GM12873 (cell line): ENCODE measurements at regions not wholly inside any gene's neighbourhood (a gene's known extent, or its start where the extent isn't known, plus 50 kb on each side); places are given as distances from the start of the nearest gene placed in this dataset.

ENCODE experiments used
- TF ChIP-seq, protein P1 (sequence below): IDR thresholded peaks from 2 replicates; pipeline ENCODE4 v1.5.1; 2012; ENCODE audit warnings: low read depth, mild to moderate bottlenecking, moderate library complexity, low read length, control low read depth; ENCODE audit not compliant: insufficient read depth; ENCODE audit errors: missing control alignments

DNA sequence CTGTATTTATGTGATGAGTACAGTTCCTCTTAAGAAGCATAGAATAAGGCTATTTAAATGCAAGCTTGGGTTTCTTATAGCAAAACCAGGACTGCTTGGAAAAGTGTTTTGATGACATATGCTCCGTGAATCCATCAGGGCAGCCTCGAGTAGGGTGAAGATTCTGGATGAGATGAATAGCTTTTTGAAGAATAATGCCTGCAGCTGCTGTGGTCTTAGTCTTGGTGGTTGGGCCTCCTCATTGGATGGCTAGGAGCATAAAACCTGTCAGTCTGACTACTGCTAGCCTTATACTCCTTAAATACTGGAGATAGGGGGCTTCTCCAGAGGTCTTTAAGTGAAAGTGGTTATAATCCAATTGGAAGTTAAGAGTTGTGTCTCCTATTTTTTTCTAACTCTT, 704.3 kb downstream of the FGF9 start:
- TF ChIP-seq, protein P1, sequence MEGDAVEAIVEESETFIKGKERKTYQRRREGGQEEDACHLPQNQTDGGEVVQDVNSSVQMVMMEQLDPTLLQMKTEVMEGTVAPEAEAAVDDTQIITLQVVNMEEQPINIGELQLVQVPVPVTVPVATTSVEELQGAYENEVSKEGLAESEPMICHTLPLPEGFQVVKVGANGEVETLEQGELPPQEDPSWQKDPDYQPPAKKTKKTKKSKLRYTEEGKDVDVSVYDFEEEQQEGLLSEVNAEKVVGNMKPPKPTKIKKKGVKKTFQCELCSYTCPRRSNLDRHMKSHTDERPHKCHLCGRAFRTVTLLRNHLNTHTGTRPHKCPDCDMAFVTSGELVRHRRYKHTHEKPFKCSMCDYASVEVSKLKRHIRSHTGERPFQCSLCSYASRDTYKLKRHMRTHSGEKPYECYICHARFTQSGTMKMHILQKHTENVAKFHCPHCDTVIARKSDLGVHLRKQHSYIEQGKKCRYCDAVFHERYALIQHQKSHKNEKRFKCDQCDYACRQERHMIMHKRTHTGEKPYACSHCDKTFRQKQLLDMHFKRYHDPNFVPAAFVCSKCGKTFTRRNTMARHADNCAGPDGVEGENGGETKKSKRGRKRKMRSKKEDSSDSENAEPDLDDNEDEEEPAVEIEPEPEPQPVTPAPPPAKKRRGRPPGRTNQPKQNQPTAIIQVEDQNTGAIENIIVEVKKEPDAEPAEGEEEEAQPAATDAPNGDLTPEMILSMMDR: no peak

DNA sequence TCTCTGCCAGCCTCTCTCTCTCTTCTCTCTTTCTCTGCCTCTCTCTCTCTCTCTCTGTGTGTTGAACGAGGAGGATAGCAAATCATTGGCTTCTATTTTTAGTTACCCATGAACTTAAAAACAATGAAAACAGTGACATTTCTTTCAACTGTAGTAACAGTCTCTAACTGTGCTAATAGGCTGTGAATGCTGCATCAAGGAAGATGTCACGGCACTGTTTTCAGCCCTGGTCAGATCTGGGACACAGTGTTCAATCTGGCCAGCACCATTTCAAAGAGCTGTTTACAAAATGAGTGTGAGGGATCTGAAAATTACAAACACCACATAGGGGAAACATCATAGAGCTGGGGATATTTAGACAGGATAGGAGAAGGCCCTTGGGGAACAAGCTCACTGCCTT, 717.0 kb downstream of the FGF9 start:
- TF ChIP-seq, protein P1: no peak

DNA sequence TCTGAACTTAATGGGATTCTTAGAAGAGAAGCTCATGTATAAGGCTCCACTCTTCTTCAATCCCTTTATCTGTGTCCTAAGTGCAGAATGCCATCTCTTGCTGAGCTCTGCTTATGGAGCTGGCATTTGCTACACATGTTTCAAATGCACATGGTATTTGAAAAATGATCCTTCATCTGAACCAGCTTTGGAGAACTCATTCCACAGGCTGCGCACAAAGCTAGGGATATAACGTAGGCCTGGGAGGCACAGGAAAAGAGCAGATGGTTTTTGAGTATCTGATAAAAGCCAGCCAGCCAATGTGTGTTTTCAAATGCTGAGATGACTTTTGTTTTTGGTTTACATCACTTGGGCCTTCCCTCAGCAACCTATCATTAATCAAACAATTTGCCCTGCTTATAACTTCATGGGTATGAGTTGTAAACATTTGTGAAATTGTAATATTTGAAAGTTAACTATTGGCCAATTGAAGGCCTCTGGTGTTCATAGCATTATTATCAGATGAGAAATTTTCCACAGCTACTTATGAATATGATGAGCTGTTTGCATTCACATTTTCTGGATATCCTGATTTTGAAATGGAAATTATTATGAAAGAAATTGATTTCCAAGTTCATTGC, 729.0 kb downstream of the FGF9 start:
- TF ChIP-seq, protein P1: no peak

DNA sequence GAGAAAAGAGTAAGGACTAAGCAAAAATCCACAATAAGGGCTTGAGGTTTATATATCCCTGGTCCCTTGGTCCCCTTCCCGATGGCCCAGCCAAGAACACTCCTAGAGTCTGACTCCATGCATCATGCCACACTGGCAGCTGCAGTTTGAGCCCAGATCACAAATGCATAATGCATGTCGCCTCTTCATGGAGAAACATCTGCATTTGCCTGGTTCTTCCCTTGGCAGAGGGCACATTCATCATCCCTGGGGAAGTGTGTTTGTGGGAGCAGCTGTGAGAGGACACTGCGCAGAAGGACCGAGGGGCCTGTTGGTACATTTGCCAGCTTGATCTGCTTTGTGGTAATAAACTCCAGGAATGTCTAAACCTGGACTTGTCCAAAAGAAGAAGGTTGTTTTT, 731.8 kb downstream of the FGF9 start:
- TF ChIP-seq, protein P1: no peak

DNA sequence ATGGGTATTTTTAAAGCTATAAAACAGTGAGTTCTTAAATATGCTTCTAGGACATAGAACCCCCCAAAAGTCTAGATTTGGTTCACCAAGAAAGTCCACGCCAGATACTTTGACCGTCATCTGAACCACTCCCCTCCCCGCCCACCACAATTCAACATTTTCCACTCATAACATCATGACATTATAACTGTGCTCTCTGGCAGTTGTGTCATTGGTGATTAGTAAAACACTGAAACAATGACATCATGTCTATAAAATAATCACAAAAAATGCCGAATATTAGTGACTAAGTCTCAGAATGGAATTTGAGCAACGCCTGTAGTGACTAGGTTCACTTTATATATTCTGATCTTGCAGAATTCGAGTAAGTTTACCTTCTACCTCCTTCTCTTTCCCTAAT, 732.3 kb downstream of the FGF9 start:
- TF ChIP-seq, protein P1: no peak

DNA sequence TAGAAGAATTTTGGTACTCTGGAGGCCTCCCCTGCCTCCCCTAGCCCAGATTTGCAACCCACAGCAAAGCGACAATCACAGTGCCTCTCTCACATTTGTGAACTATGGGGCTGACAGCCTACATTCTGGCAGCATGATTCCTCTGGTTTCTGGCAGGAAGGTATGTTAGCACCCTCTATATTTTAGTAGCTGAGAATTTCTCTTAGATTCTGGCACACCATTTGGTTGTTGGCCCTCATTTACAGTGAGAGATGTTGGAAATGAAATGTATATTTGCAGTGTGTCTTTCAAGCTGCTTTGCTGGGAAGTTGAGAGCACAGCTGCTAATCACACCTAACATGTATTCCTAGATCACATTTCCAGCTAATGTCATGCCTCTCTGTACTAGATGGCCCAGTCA, 735.0 kb downstream of the FGF9 start:
- TF ChIP-seq, protein P1: no peak

DNA sequence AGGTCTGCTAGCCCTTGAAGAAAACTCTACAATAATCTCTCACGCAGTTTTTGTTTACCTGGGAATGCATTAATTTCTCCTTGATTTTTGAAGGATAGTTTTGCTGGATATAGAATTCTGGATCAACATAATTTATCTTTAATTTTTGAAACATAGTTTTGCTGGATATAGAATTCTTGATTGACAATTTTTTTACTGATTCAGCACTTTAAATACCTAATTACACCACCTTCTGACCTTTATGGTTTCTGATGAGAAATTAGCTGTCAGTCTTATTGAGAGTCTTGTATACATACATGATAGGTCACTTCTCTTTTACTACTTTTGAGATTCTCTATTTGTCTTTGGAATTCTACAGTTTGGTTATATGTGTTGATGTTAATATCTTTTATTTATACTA, 741.6 kb downstream of the FGF9 start:
- TF ChIP-seq, protein P1: no peak

DNA sequence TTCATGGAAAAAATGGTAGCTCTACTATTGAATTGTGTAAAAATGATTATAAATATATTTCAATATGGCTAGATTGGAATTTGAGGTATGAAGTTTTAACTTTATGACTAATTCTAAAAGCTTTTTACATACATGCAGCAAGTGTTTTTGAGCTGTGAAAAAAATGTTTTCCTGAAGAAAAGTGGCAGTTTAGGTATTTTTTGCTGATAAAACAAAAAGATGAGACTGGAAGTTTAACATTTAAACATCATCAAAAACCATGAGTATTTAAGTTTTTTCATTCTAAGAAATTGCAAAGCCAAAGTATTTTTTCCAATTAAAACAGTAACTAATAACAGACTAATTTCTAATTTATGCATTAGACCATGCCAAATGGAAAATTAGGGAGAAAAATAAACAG, 751.1 kb downstream of the FGF9 start:
- TF ChIP-seq, protein P1: no peak
